K562 (cell line): ENCODE measurements at regions not wholly inside any gene's neighbourhood (a gene's known extent, or its start where the extent isn't known, plus 50 kb on each side); places are given as distances from the start of the nearest gene placed in this dataset.

ENCODE experiments used
- ATAC-seq: fragments of 200-7000 bp; cut with Tn5 transposase; 3 replicates; pipeline ENCODE4 v1.9.1; 2020; ENCODE audit warnings: moderate library complexity
- BruUV-seq: library from RNA; stranded (reverse); fragments of 400-500 nt; replicated peaks from 2 replicates; lab custom pipeline; 2021; lab: Mats Ljungman, UMichigan
- CTCF ChIA-PET: fragments of 300-600 bp; formaldehyde crosslinking; extraction: SDS; loops from one replicate; lab custom pipeline; 2021; ENCODE audit warnings: low intra/inter-chr PET ratio; lab: Yijun Ruan, JAX
- POLR2A ChIA-PET: fragments of 300-600, 350-650 bp; sonication (Branson Sonifier 250); formaldehyde crosslinking; extraction: SDS; loops from one replicate; lab custom pipeline; 2021; ENCODE audit warnings: antibody characterized with exemption, inconsistent platforms; lab: Yijun Ruan, JAX
- DNase-seq, 4 experiments: peaks; one replicate each; pipeline versions ENCODE4 v3.0.0 to v3.0.0-alpha.2; 2011 to 2018; ENCODE audit warnings: low spot score in 3 of 4, mixed read lengths in 3 of 4; ENCODE audit errors: extremely low read depth in 1 of 4
- FAIRE-seq: peaks from 2 replicates; lab custom pipeline; 2011; peaks lifted over from hg19 to GRCh38; lab: Jason Lieb, UNC
- H2AFZ ChIP-seq: 2 replicates; pipeline ENCODE4 v1.6.0; 2011; ENCODE audit warnings: low read depth, low read length, control low read depth, inconsistent platforms
- H3K27ac ChIP-seq: fragments of 200-600 bp; 3 replicates; pipeline ENCODE4 v1.8.0; 2011; ENCODE audit warnings: low read depth, mild to moderate bottlenecking, control low read depth, inconsistent platforms, low read length, moderate library complexity, mixed read lengths; ENCODE audit errors: extremely low read depth
- H3K27me3 ChIP-seq, 2 experiments: fragments of 300-600 bp in 1 of 2; 2 replicates in 1 of 2; 3 replicates in 1 of 2; pipeline versions ENCODE4 v1.6.0 to v1.8.0; 2011; ENCODE audit warnings: inconsistent platforms in 2 of 2, low read length in 2 of 2, mild to moderate bottlenecking in 1 of 2, mixed read lengths in 1 of 2, moderate library complexity in 1 of 2; ENCODE audit not compliant: control insufficient read depth in 2 of 2, insufficient read depth in 2 of 2
- H3K36me3 ChIP-seq: fragments of 300-600 bp; 3 replicates; pipeline ENCODE4 v1.8.0; 2011; ENCODE audit warnings: mild to moderate bottlenecking, low read length, inconsistent platforms; ENCODE audit not compliant: control insufficient read depth, insufficient read depth
- H3K4me1 ChIP-seq, 2 experiments: fragments of 200-600 bp in 1 of 2; replicated peaks in 1 of 2; 2 replicates in 1 of 2; 3 replicates in 1 of 2; pipeline versions ENCODE4 v1.5.1 to v1.8.0; 2011; ENCODE audit warnings: inconsistent platforms in 2 of 2, low read length in 2 of 2, mild to moderate bottlenecking in 1 of 2, mixed read lengths in 1 of 2, moderate library complexity in 1 of 2; ENCODE audit not compliant: control insufficient read depth in 2 of 2, insufficient read depth in 2 of 2
- H3K4me2 ChIP-seq: 2 replicates; pipeline ENCODE4 v1.6.1; 2011; ENCODE audit warnings: low read length, control low read depth, inconsistent platforms, mixed read lengths; ENCODE audit not compliant: insufficient read depth
- H3K4me3 ChIP-seq: fragments of 200-600 bp; sonication (generic), shearing (Covaris generic); 2 replicates; pipeline ENCODE4 v1.5.1; 2016; ENCODE audit warnings: control low read depth, inconsistent platforms
- H3K79me2 ChIP-seq: fragments of 200-600 bp; 3 replicates; pipeline ENCODE4 v1.8.0; 2011; ENCODE audit warnings: low read length, inconsistent platforms; ENCODE audit not compliant: control insufficient read depth, insufficient read depth
- H3K9ac ChIP-seq, 2 experiments: 2 replicates each; pipeline versions ENCODE4 v1.6.0 to v1.6.1; 2011; ENCODE audit warnings: low read depth in 2 of 2, low read length in 2 of 2, control low read depth in 1 of 2, inconsistent platforms in 1 of 2, mild to moderate bottlenecking in 1 of 2, mixed read lengths in 1 of 2; ENCODE audit not compliant: insufficient read depth in 1 of 2
- H3K9me1 ChIP-seq: one replicate; pipeline ENCODE4 v1.6.0; 2011; ENCODE audit warnings: inconsistent platforms, mild to moderate bottlenecking, low read length, moderate library complexity; ENCODE audit not compliant: control insufficient read depth, insufficient read depth
- H3K9me3 ChIP-seq: replicated peaks from 2 replicates; pipeline ENCODE4 v1.5.1; 2011; ENCODE audit warnings: low read depth, low read length, inconsistent platforms; ENCODE audit not compliant: control insufficient read depth, insufficient read depth
- H4K20me1 ChIP-seq: replicated peaks from 2 replicates; pipeline ENCODE4 v1.6.1; 2011; ENCODE audit warnings: low read length, inconsistent platforms, mixed read lengths; ENCODE audit not compliant: control insufficient read depth, insufficient read depth
- ATF6 ChIP-seq: sonication (generic); formaldehyde crosslinking; IDR thresholded peaks from 2 replicates; pipeline ENCODE4 v1.4.0; 2020; ENCODE audit warnings: mild to moderate bottlenecking, missing genetic modification reagents
- CUX1 ChIP-seq: fragments of 200-800 bp; sonication (Bioruptor generic); IDR thresholded peaks from 2 replicates; pipeline ENCODE4 v1.6.1; 2016; ENCODE audit warnings: missing genetic modification characterization, missing compliant biosample characterization
- FUS ChIP-seq: fragments of 200-400 bp; formaldehyde crosslinking; optimal IDR thresholded peaks from 2 replicates; pipeline ENCODE3; 2017; ENCODE audit warnings: low read depth, low read length
- HOXB6 ChIP-seq: fragments of 250-450 bp; sonication (Bioruptor Pico); IDR thresholded peaks from 2 replicates; pipeline ENCODE4 v1.5.1; 2022; ENCODE audit warnings: mild to moderate bottlenecking, borderline replicate concordance
- NR2F6 ChIP-seq: fragments of 450-650 bp; formaldehyde crosslinking; IDR thresholded peaks from 2 replicates; pipeline ENCODE4 v1.4.0; 2020; ENCODE audit warnings: mild to moderate bottlenecking
- PATZ1 ChIP-seq: fragments of 250-450 bp; sonication (Bioruptor Pico); IDR thresholded peaks from 2 replicates; pipeline ENCODE4 v1.5.0; 2020; ENCODE audit warnings: mild to moderate bottlenecking, borderline replicate concordance
- XRCC3 ChIP-seq: fragments of 450-650 bp; IDR thresholded peaks from 2 replicates; pipeline ENCODE4 v1.6.1; 2017; ENCODE audit warnings: mild to moderate bottlenecking, moderate library complexity
- ZNF311 ChIP-seq: fragments of 250-450 bp; sonication (Bioruptor Pico); IDR thresholded peaks from 2 replicates; pipeline ENCODE4 v1.4.0; 2020; ENCODE audit warnings: mild to moderate bottlenecking, moderate library complexity
- ZNF655 ChIP-seq: fragments of 250-450 bp; sonication (Bioruptor Pico); IDR thresholded peaks from 2 replicates; pipeline ENCODE4 v1.5.0; 2021
- WGBS: fragments of 100-300 bp; shearing (Covaris generic); methylation state at CpG from one replicate; pipeline ENCODE4 v1.1.6; 2016; ENCODE audit warnings: low coverage, mixed read lengths; ENCODE audit not compliant: insufficient coverage; ENCODE audit errors: missing lambda C conversion rate; 5-methylcytosine and 5-hydroxymethylcytosine counted together
- in situ Hi-C: fragments of 300-500 bp; cut with MboI; formaldehyde crosslinking; loops from 4 replicates; pipeline ENCODE4 v1.15.0; 2018; ENCODE audit warnings: inconsistent platforms, mixed read lengths
- intact Hi-C: fragments of 100-400 bp; cut with micrococcal nuclease; formaldehyde crosslinking; loops from 2 replicates; pipeline ENCODE4 v1.14.2; 2022

GRCh38 chr15:88307344-88307743 lies 50.8 kb upstream of the NTRK3 start:
- H3K9me3 ChIP-seq: no peaks in the 10 kb centered on the region
- no peak overlapping the region for H2AFZ ChIP-seq
- H3K27ac ChIP-seq: no peak overlapping the region
- DNase-seq: no peak
- H4K20me1 ChIP-seq: no peaks in the 10 kb centered on the region
- H3K4me2 ChIP-seq: no peak overlapping the region
- no peak for FAIRE-seq
- no peaks in the 10 kb centered on the region for H3K9me1 ChIP-seq
- in situ Hi-C loops: no loop called here
- no peak overlapping the region for H3K4me3 ChIP-seq
- no peak overlapping the region for H3K9ac ChIP-seq
- H3K36me3 ChIP-seq: no peaks in the 10 kb centered on the region
- intact Hi-C loops: no loop called here
- no TSS peak for BruUV-seq
- POLR2A ChIA-PET: no interaction called here
- H3K79me2 ChIP-seq: no peaks in the 10 kb centered on the region
- H3K4me1 ChIP-seq: no peaks in the 10 kb centered on the region
- ATAC-seq: no peak
- 7% methylated on average over 2 of the region's 2 CpGs for WGBS
- CTCF ChIA-PET: no interaction called here
- 0 out of 5 replicates have a peak, but pooled peaks cover 0 to 4% of the 10 kb centered on the region in 2 experiments for H3K27me3 ChIP-seq
- no peak for TF ChIP-seq PATZ1
- TF ChIP-seq ATF6: no peak
- TF ChIP-seq CUX1 (CRISPR knock-in tag): no peak
- no peak for TF ChIP-seq NR2F6 (CRISPR knock-in tag)
- TF ChIP-seq ZNF655 (CRISPR knock-in tag): no peak
- no peak for TF ChIP-seq ZNF311
- TF ChIP-seq FUS: no peak
- TF ChIP-seq HOXB6: no peak
- TF ChIP-seq XRCC3: no peak
